ENCODE measurements at regions not wholly inside any gene's neighbourhood (a gene's known extent, or its start where the extent isn't known, plus 50 kb on each side); places are given as distances from the start of the nearest gene placed in this dataset.

GRCh38 chr10:128766915-128767314 lies 640.7 kb upstream of the MKI67 start:
- TF ChIP-seq POLR2A (IDR thresholded peaks at IDR 0.05), result no peak
- no peak for TF ChIP-seq EP300 (IDR thresholded peaks at IDR 0.05)

All from sigmoid colon (tissue), 4 donors.